Activated CD4-positive, alpha-beta T cell treated with anti-CD3 and anti-CD28 coated beads, Interleukin-2, Interleukin-6, amounts not matched to agents 100 ng/mL and 50 ng/mL, durations not matched to agents 16 hours and 8 hours (primary cell): ENCODE measurements at regions not wholly inside any gene's neighbourhood (a gene's known extent, or its start where the extent isn't known, plus 50 kb on each side); places are given as distances from the start of the nearest gene placed in this dataset.

Experiments
- DNase-seq: peaks from one replicate; pipeline ENCODE4 v3.0.0-alpha.2; 2020

DNA sequence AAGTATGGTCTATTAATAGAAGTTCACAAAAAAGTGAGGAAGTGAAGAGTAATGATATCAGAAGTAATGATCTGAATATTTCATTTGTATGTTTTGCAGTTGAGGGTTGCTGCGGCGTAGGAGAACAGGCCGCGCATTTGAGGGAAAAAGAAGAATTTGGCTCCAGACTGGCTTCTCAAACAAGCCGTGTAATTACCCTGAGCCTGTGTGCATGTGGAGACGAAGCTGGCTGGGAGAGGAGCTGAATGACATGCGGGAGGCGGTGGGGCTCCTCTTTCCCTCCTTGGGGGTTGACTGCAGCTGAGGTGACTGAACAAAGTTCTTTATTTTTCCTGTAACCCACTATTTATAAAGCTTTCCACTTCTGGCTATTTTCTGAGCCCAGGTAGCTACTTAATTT is 115.5 kb upstream of the AFDN start:
- no peak for DNase-seq

GRCh38 chr6:167711768-167712730 is 114.7 kb upstream of the AFDN start:
- no peak for DNase-seq

DNA sequence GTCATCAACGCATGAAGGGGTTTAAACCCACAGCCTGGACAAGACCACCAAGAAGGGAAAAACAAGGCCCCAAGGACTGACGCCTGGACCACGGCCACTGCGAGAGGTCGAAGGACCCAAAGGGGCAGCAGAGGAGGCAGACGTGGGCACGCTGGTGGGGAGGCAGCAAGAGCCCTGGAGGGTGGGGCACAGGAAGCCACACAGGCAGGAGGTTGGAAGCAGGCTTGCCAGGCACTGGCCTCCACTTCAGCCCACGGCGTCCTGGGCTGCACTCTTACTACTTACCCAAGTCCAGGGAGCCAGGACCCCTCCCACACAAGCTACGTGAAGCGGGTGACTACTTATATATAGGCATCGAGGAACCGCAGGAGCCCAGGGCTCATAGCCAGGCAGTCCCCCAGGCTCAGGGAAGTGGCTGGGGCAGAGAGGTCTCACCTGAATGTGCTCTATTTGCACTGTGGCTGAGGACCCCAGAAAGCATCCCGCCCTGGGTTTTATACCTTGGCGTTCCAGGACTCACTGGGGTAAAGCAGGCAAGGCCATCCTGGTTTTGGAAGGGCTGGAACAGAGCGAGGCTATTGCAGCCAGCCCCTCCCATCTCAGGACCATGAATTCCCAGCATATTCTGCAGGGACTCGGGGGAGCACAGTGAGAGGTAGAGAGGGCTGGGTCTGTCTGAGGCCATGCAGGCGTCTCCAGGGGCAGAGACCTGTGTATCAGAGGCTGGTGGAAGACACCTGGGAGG is 113.8 kb upstream of the AFDN start:
- no peak for DNase-seq

DNA sequence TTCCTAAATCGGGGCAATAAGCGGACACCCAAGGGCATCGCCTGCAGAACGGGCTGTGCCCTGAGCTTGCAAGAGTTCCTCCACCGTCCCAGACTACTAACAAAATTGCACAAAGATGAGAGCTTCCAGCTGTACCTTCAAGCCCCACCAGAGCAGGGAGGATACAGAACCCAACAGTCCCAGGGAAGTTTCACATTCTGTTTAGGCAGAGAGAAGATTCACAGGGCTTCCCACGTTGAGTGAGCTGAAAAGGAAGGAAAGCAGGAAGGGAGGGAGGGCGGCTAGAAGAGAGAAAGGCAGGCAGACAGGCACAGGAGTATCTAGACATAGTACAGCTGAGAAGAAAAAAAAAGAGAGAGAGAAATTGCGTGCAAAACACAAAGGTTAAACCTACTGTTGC is 112.6 kb upstream of the AFDN start:
- no peak for DNase-seq

GRCh38 chr6:167717455-167717854 is 109.3 kb upstream of the AFDN start:
- DNase-seq: no peak

GRCh38 chr6:167717867-167718266 is 108.8 kb upstream of the AFDN start:
- no peak for DNase-seq

GRCh38 chr6:167719920-167720319 is 106.8 kb upstream of the AFDN start:
- no peak for DNase-seq

DNA sequence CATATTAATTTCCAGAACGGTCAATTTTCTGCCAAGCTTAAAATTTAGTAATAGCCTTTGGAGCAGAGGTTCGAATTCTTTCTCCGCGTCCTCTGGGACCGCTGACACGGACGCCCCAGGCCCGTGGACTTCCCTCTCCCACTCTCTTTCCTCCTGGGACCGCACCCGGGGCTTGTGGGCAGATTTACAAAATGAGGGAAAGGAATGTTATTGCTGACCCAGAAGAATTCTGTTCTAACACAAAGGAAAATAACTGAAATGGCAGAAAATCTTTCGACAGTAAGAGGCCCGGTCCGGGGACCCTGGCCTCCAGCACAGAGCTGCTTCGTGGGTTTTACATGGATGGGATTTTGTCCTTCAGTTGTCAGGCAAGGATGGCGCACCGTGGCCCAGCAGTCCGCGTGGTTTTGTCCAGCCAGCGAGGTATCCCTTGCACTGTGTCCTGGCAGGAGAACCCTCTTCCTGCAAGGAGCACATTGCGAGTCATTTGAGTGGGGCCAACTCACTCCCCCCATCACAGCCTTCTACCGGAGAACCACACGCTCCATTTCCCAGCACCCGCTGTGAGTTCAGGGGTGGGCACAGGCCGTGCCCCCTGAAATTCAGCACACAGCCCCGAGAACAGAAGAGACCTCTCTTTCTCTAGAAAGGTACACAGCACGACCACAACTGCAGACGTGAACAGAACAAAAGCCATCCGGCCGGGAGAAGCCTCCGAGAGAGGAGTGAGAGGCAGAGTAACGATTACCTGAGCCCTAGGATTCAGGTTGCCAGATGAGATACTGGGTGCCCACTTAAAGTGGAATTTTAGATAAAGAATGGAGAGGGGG is 106.0 kb upstream of the AFDN start:
- DNase-seq: no peak

- DNase-seq: no peak
These were observed 105.4 kb upstream of the AFDN start for GRCh38 chr6:167721291-167721690.

DNA sequence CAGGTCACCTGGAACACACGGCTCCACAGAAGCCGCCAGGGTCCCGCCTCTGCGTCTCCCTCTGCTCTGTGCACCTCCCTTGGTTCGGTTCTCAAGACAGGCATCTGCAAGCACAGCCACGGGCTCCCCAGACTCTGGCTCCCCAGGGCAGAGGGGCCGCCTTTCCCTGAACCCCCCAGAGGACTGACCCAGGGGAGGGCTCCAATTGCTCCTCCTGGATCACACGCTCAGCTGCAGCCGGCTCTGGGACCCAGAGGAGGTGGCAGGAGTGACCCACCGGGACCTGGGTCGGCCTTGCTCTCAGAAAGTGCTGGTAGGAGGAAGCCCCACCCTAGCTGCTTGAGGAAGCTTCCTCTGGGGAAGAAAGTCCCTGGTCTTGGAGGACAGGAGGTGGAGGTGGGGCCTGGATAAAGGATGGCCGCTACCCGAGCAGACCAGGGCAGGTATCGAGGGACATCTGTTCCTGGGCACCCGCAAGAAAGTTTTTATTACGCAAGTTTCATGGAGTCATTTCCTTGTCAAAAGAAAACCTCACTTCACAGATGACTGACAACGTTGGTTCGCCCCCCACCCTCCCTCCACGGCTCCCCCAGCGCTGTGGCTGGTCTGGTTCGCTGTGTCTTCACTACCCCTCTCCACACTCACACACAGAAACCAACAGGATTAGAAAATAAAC is 103.9 kb upstream of the AFDN start:
- no peak for DNase-seq

GRCh38 chr6:167726043-167726621 is 100.6 kb upstream of the AFDN start:
- no peak for DNase-seq

DNA sequence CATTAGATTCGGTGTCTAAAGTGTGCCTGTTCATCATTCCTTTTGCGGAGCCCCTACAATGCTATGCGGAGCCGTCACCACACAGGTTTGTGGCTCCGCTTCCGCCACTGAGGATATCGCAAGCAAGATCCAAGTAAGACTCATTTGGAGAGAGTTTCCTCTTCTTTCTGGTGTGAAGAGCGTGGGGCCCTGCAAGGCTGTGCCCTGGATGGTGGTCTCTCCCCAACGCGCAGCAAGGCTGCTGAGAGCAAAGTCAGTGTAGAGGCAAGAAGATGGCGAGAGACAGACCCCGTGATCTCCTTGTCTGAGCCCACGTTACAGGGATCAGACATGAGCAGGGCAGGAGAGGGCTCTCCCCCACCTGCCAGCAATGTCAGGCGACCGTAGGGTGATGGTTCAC is 96.3 kb upstream of the AFDN start:
- no peak for DNase-seq

DNA sequence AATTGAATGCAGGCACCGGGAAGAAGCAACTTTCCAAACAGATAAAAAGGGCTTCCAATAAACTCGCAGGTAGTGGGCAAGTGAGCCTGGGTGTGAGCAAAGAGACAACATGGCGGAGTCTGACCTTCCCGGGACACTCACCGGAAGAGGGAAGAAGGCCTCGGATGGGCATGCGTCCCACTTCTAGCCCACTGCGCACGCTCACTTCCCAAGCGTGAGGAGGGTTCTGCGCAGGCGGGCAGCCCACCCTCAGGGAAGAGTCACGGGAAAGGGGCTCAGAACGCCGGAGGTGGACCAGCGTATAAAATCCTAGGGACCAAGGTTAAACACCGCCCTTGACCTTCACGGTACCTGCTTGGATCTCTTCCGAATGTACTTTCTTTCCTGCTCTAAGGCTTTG is 95.5 kb upstream of the AFDN start:
- no peak for DNase-seq

DNA sequence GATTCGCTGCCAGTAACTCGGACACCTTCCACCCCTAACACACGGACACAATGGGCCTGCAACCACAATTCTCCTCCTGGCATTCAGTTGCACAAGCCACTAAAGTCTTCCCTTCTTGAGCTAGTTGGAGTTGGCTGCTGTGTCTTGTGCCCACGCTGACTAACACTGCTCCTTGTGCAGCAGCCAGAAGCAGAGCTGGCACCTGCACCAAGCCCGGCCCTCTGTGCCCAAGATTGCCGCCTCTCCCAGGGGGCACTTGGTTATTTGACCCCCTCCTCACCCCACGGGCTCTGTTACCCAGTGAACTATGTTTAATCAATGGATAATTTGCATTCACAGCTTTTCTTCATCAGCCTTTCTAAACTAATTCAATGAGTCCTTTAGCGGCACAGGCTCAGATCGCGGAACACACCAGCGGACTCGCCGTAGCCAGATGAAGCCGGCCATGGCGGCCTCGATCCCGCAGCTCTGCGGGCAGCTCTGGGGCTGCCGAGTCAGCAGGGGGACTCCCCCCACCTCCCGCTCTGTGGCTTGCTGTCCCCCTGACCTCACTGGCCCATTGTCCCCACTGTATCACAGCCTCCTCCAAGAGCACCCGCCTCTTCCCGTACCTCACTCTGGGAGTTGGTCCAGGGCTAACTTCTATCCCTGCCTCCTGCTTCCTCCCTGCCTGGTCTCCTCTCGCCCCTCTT is 94.8 kb upstream of the AFDN start:
- no peak for DNase-seq

DNA sequence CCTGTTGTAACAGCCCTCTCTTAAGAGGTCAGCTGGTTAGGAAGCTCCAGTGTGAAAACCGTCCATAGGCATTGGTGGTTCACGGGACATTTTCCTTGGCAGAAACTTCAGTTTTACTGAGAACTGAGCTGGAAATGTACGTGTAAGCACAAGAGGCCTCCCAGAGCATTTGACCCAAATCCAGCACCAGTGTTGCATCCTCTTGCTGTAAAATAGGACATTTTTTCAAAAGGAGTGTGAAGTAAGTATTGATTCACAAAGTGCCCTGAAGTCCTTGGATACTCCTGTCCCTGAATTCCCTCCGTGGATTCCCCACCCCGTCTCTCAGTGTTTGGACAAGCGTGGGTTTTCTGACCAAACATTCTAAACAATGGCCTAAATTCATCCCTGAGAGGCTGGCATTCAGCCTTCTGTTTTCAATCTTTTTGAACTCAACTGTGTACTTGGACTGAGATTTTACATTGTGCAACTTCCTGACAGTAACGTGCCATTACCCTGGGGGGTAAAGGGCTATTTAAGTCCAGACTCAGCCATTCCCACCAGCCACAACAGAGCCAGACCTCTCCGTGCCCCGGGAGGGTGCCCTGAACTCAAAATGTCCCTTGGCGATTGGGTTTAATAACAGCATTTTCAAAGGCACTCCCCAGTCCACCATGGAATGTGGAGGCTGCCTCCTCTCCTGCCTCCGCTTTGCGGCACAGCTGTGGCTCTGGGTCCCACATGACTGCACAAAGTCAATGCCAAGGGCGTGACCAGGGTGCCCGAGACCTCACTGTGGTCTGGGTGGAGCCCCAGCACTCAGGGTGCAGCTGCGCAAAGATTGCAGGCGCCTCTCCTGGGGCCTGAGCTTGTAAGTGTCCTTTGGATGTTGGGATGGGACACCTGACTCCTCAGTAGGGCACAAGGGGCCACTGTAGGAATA is 92.7 kb upstream of the AFDN start:
- DNase-seq: no peak

- DNase-seq: no peak
These were observed 92.0 kb upstream of the AFDN start for GRCh38 chr6:167734662-167735083.

- no peak for DNase-seq
These were observed 91.4 kb upstream of the AFDN start for GRCh38 chr6:167735084-167735950.

DNA sequence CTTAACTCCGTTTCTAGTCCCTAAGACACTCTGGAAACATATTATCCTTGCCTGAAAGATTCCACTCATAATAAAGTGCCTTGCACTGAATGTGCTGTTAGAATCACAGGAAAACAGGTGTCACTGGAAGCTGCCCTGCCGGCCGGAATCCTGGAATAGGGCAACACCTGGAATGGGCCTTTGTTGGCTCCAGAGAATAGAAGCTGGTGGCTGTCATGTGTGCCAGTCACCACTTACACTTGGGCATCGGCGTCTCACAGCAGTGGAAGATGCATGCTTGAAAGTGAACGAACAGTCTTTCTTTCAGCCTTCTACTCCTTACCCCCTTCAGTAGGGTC is 90.8 kb upstream of the AFDN start:
- DNase-seq: no peak

DNA sequence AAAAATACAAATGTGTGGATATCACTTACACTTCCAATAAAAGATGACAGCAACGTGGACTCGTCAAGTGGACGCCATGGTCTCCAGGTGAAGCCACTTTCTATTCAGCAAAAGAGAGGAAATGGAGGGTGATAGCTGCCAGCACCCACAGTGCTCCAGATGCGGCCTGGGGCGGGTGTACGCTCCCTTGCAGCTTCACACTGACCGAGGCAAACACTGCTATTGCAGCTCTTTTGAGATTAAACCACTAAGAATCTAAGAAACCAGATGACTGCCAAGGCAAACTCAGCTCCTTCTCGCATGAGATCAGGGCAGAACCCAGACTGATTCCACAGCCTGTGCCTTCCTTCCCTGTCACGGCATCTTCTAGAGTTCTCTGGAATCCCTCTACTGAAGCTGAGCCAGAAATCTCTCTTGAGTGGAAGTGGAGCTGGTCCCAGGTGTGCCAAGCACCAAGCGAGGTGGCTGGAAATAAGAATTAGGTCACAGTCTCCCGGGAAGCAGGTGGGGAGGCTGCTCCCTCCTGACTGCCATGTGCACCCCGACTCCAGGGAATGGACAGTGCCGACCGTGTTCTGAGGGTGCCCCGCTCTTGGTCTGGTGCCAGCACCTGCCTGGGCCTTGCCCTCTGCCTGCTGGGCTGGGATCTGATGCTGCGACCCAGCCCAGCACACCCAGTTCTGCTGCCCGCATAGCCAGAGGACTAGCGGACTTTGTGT is 90.1 kb upstream of the AFDN start:
- no peak for DNase-seq
